ENCODE measurements at regions not wholly inside any gene's neighbourhood (a gene's known extent, or its start where the extent isn't known, plus 50 kb on each side); places are given as distances from the start of the nearest gene placed in this dataset.

DNA sequence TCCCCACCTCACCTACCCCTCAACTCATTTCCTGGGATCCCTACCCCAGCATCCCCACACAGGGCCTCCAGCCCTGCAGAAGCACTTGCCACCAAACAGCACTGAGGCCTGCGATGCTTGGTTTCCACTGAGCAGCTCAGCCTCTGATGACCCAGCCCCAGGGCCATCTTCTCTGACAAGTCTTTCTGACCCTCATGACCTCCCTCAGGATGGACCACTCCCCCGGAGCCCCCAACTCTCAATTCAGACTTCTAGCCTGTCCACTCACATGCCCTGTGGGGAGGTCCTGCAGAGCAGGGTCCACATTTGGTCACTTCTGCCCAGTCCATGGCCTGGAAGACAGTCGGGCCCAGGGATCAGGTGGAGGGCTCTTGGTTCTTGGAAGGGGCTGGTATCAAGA, 63.4 kb upstream of the SPATA12 start:
- H3K18ac ChIP-seq (ENCODE audit: low read depth, low read length): no peak overlapping the region; the same call in 1 of the 2 replicates
- no peak overlapping the region for H3K14ac ChIP-seq (replicated peaks; ENCODE audit: low read depth, low read length)
- DNase-seq (no peak), ATAC-seq (ENCODE audit: low read depth) (no peak)
- H3K56ac ChIP-seq (ENCODE audit: extremely low read depth, insufficient read depth, low read length): no peak overlapping the region
- TF ChIP-seq RFX5 (IDR thresholded peaks at IDR 0.05; ENCODE audit: low read depth, low read length): no peak
- TF ChIP-seq, protein P1, sequence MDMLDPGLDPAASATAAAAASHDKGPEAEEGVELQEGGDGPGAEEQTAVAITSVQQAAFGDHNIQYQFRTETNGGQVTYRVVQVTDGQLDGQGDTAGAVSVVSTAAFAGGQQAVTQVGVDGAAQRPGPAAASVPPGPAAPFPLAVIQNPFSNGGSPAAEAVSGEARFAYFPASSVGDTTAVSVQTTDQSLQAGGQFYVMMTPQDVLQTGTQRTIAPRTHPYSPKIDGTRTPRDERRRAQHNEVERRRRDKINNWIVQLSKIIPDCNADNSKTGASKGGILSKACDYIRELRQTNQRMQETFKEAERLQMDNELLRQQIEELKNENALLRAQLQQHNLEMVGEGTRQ (IDR thresholded peaks at IDR 0.05; ENCODE audit: low read depth, low read length): no peak
- no peak for TF ChIP-seq FOS (IDR thresholded peaks at IDR 0.05; ENCODE audit: low read depth, low read length)
- no peak for TF ChIP-seq MAZ (IDR thresholded peaks at IDR 0.05; ENCODE audit: borderline replicate concordance, low read depth, low read length)
- no peak for TF ChIP-seq SMC3 (IDR thresholded peaks at IDR 0.05; ENCODE audit: low read depth, low read length)
- no peak for TF ChIP-seq MAFK (IDR thresholded peaks at IDR 0.05; ENCODE audit: low read depth, low read length)
- no peak for TF ChIP-seq POLR2A (IDR thresholded peaks at IDR 0.05; ENCODE audit: low read depth, low read length)
- TF ChIP-seq RAD21 (IDR thresholded peaks at IDR 0.05; ENCODE audit: low read length): no peak
- TF ChIP-seq CEBPB (IDR thresholded peaks at IDR 0.05; ENCODE audit: low read depth, low read length): no peak
- no peak for TF ChIP-seq RCOR1 (IDR thresholded peaks at IDR 0.05; ENCODE audit: insufficient replicate concordance, low read length)
- no peak for TF ChIP-seq CHD1 (IDR thresholded peaks at IDR 0.05; ENCODE audit: low read depth, low read length)
- TF ChIP-seq NFE2L2 (IDR thresholded peaks at IDR 0.05; ENCODE audit: low read depth, low read length): no peak
- TF ChIP-seq, protein P2, sequence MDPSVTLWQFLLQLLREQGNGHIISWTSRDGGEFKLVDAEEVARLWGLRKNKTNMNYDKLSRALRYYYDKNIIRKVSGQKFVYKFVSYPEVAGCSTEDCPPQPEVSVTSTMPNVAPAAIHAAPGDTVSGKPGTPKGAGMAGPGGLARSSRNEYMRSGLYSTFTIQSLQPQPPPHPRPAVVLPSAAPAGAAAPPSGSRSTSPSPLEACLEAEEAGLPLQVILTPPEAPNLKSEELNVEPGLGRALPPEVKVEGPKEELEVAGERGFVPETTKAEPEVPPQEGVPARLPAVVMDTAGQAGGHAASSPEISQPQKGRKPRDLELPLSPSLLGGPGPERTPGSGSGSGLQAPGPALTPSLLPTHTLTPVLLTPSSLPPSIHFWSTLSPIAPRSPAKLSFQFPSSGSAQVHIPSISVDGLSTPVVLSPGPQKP (IDR thresholded peaks at IDR 0.05; ENCODE audit: borderline replicate concordance, low read depth, low read length): no peak
- TF ChIP-seq, protein P3, sequence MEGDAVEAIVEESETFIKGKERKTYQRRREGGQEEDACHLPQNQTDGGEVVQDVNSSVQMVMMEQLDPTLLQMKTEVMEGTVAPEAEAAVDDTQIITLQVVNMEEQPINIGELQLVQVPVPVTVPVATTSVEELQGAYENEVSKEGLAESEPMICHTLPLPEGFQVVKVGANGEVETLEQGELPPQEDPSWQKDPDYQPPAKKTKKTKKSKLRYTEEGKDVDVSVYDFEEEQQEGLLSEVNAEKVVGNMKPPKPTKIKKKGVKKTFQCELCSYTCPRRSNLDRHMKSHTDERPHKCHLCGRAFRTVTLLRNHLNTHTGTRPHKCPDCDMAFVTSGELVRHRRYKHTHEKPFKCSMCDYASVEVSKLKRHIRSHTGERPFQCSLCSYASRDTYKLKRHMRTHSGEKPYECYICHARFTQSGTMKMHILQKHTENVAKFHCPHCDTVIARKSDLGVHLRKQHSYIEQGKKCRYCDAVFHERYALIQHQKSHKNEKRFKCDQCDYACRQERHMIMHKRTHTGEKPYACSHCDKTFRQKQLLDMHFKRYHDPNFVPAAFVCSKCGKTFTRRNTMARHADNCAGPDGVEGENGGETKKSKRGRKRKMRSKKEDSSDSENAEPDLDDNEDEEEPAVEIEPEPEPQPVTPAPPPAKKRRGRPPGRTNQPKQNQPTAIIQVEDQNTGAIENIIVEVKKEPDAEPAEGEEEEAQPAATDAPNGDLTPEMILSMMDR (conservative IDR thresholded peaks at IDR 0.05; ENCODE audit: low read depth, low read length): no peak
- no peak for TF ChIP-seq BHLHE40 (IDR thresholded peaks at IDR 0.05; ENCODE audit: low read depth, low read length)
- TF ChIP-seq MXI1 (IDR thresholded peaks at IDR 0.05; ENCODE audit: borderline replicate concordance, low read depth, low read length): no peak
- no peak overlapping the region for H3K4me3 ChIP-seq (ENCODE audit: insufficient read depth, low read depth, low read length)
- H4K8ac ChIP-seq (ENCODE audit: low read depth in 2 of 2, low read length in 2 of 2): no peak overlapping the region
- ChIA-PET CTCF (no interaction called here), POLR2A (ENCODE audit: unreplicated experiment) (no interaction called here)
- H3K79me1 ChIP-seq (ENCODE audit: low read depth in 1 of 2, low read length in 2 of 2): no peaks in the 10 kb centered on the region
- no peak overlapping the region for H3K23ac ChIP-seq (ENCODE audit: low read depth, low read length)
- in situ Hi-C loops (cut with MboI; ENCODE audit: low sequenced_read_pairs): no loop called here
- peaks cover 13% of the 10 kb centered on the region; the same call in 1 of the 2 replicates for H3K4me1 ChIP-seq (ENCODE audit: control insufficient read depth, insufficient read depth, low read length)
- H4K20me1 ChIP-seq (ENCODE audit: insufficient read depth, low read length): no peaks in the 10 kb centered on the region
- H2BK15ac ChIP-seq (ENCODE audit: low read depth, low read length): no peak overlapping the region
- no peak overlapping the region for H2BK20ac ChIP-seq (ENCODE audit: low read depth, low read length)
- H3K4ac ChIP-seq (ENCODE audit: low read depth, low read length): no peak overlapping the region
- no peak overlapping the region for H2BK5ac ChIP-seq (ENCODE audit: low read depth, low read length, poor library complexity, severe bottlenecking)
- H3K4me2 ChIP-seq (ENCODE audit: low read depth, low read length): no peak overlapping the region
- BruUV-seq (replicated peaks): no TSS peak
- WGBS, 2 experiments (ENCODE audit: extremely low coverage in 2 of 2, insufficient read length in 1 of 2): 86% methylated on average over 1 of the region's 3 CpGs; no CpG with 5 or more reads in 1 of the 2 experiments
- H3K9ac ChIP-seq (ENCODE audit: low read depth, low read length): no peak overlapping the region
- H3K9me1 ChIP-seq (ENCODE audit: insufficient read depth, low read length): no peaks in the 10 kb centered on the region
- H2BK120ac ChIP-seq (ENCODE audit: low read depth, low read length): no peak overlapping the region
- H2AK9ac ChIP-seq (replicated peaks; ENCODE audit: low read depth, low read length, poor library complexity): no peak overlapping the region
- no peaks in the 10 kb centered on the region for H3K36me3 ChIP-seq (ENCODE audit: control insufficient read depth, insufficient read depth, low read length)
- intact Hi-C loops (cut with micrococcal nuclease): loop anchor here (5.0 kb wide), 3 partner anchors 95 to 230 kb away; partner anchors contain the start of gene APPL1
- no peak overlapping the region for H4K5ac ChIP-seq (ENCODE audit: low read depth, low read length)
- H4K91ac ChIP-seq (ENCODE audit: insufficient read depth, low read depth, low read length): no peak overlapping the region
- no peak overlapping the region for H2AFZ ChIP-seq (replicated peaks; ENCODE audit: low read length, poor library complexity)
- dilution Hi-C loops (cut with HindIII; ENCODE audit: low sequenced_read_pairs, unreplicated experiment): no loop called here
- no peaks in the 10 kb centered on the region for H3K27me3 ChIP-seq (ENCODE audit: control insufficient read depth, insufficient read depth, low read length)
- H3K27ac ChIP-seq (ENCODE audit: insufficient read depth, low read length): no peak overlapping the region
- H3K9me3 ChIP-seq (ENCODE audit: control insufficient read depth, insufficient read depth, low read length): no peaks in the 10 kb centered on the region
- no peak overlapping the region for H2AK5ac ChIP-seq (ENCODE audit: low read depth, low read length)
